ENCODE measurements at regions not wholly inside any gene's neighbourhood (a gene's known extent, or its start where the extent isn't known, plus 50 kb on each side); places are given as distances from the start of the nearest gene placed in this dataset.

DNA sequence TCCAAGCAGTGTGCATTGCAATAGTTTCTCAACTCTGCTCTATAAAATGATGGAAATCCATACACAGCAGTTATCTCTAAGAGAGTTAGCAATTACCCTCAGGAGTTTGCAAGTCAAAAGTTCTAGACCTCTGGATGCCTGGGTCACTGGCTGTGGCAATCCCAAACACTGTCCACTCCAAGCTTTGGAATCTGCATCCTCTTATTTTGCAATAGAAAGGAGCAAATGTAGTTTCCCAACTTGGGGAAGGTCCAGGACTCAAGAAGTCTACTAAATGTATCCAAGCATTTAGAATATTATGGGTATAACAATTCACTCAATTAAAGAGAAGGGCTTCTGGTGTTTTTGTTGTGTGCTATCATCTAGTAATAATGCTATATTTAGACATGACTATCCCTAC lies 131.3 kb upstream of the NRP1 start:
- DNase-seq (ENCODE audit: low spot score in 2 of 2), result no peak
- TF ChIP-seq, protein P1, sequence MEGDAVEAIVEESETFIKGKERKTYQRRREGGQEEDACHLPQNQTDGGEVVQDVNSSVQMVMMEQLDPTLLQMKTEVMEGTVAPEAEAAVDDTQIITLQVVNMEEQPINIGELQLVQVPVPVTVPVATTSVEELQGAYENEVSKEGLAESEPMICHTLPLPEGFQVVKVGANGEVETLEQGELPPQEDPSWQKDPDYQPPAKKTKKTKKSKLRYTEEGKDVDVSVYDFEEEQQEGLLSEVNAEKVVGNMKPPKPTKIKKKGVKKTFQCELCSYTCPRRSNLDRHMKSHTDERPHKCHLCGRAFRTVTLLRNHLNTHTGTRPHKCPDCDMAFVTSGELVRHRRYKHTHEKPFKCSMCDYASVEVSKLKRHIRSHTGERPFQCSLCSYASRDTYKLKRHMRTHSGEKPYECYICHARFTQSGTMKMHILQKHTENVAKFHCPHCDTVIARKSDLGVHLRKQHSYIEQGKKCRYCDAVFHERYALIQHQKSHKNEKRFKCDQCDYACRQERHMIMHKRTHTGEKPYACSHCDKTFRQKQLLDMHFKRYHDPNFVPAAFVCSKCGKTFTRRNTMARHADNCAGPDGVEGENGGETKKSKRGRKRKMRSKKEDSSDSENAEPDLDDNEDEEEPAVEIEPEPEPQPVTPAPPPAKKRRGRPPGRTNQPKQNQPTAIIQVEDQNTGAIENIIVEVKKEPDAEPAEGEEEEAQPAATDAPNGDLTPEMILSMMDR (IDR thresholded peaks at IDR 0.05), result no peak
- no peak overlapping the region for H3K4me3 ChIP-seq
- H3K36me3 ChIP-seq, result no peaks in the 10 kb centered on the region
- peaks cover 4 to 10% of the 10 kb centered on the region in 2 donors for H3K4me1 ChIP-seq
- intact Hi-C loops (cut with DNase I), result no loop called here
- H3K27me3 ChIP-seq, result no peaks in the 10 kb centered on the region
- no peaks in the 10 kb centered on the region for H3K9me3 ChIP-seq
- no peak overlapping the region for H3K27ac ChIP-seq

GRCh38 chr10:33463011-33463410 lies 128.5 kb upstream of the NRP1 start:
- Histone ChIP-seq H3K4me1 (peaks cover 4 to 22% of the 10 kb centered on the region in 2 donors), H3K9me3 (no peaks in the 10 kb centered on the region), H3K36me3 (no peaks in the 10 kb centered on the region), H3K27ac (no peak overlapping the region), H3K27me3 (no peaks in the 10 kb centered on the region), H3K4me3 (no peak overlapping the region)
- no peak for DNase-seq (ENCODE audit: low spot score in 2 of 2)
- intact Hi-C loops (cut with DNase I), result no loop called here
- TF ChIP-seq, protein P1 (IDR thresholded peaks at IDR 0.05), result no peak

- TF ChIP-seq, protein P1 (IDR thresholded peaks at IDR 0.05), result no peak
- no peaks in the 10 kb centered on the region for H3K36me3 ChIP-seq
- intact Hi-C loops (cut with DNase I), result no loop called here
- H3K9me3 ChIP-seq, result no peaks in the 10 kb centered on the region
- H3K4me1 ChIP-seq, result peaks cover 4 to 22% of the 10 kb centered on the region in 2 donors
- DNase-seq (ENCODE audit: low spot score in 2 of 2), result no peak
- no peak overlapping the region for H3K4me3 ChIP-seq
- no peaks in the 10 kb centered on the region for H3K27me3 ChIP-seq
- H3K27ac ChIP-seq, result peak overlapping the region; percentile 68 to 72
Observed at GRCh38 chr10:33461295-33461640, 126.8 kb upstream of the NRP1 start.

GRCh38 chr10:33460505-33461294 lies 126.2 kb upstream of the NRP1 start:
- H3K27ac ChIP-seq, result peak overlapping the region; percentile 68 to 72
- TF ChIP-seq, protein P1 (IDR thresholded peaks at IDR 0.05), result no peak
- H3K36me3 ChIP-seq, result no peaks in the 10 kb centered on the region
- peaks cover 4 to 22% of the 10 kb centered on the region in 2 donors for H3K4me1 ChIP-seq
- DNase-seq (ENCODE audit: low spot score in 2 of 2), result peak in 1 of 2 donors; percentile 86
- intact Hi-C loops (cut with DNase I), result no loop called here
- no peaks in the 10 kb centered on the region for H3K27me3 ChIP-seq
- no peak overlapping the region for H3K4me3 ChIP-seq
- H3K9me3 ChIP-seq, result no peaks in the 10 kb centered on the region

- Histone ChIP-seq H3K4me1 (peaks cover 4 to 22% of the 10 kb centered on the region in 2 donors), H3K9me3 (no peaks in the 10 kb centered on the region), H3K27me3 (no peaks in the 10 kb centered on the region), H3K27ac (peak overlapping the region; percentile 68 to 72), H3K36me3 (no peaks in the 10 kb centered on the region), H3K4me3 (no peak overlapping the region)
- intact Hi-C loops (cut with DNase I), result no loop called here
- no peak for DNase-seq (ENCODE audit: low spot score in 2 of 2)
- TF ChIP-seq, protein P1 (IDR thresholded peaks at IDR 0.05), result no peak
Observed at GRCh38 chr10:33459602-33460001, 125.1 kb upstream of the NRP1 start.

Measured in ascending aorta (tissue), 2 donors.